Epithelial cell of proximal tubule (primary cell): ENCODE measurements at regions not wholly inside any gene's neighbourhood (a gene's known extent, or its start where the extent isn't known, plus 50 kb on each side); places are given as distances from the start of the nearest gene placed in this dataset.
"Not testable (repeated sequence)": the region's sequence is repeated elsewhere in the genome, so short reads cannot be mapped to it uniquely, and the experiment has no call there.

Experiments used
- DNase-seq: peaks from one replicate; pipeline ENCODE4 v3.0.0-alpha.2; 2011; ENCODE audit warnings: low read depth
- H3K4me3 ChIP-seq: 2 replicates; pipeline ENCODE4 v1.5.1; 2011; ENCODE audit warnings: low read depth, mild to moderate bottlenecking, low read length
- TF ChIP-seq, protein P1 (sequence below): conservative IDR thresholded peaks from 2 replicates; pipeline ENCODE4 v1.5.1; 2012; ENCODE audit warnings: low read depth, mild to moderate bottlenecking, low read length

DNA sequence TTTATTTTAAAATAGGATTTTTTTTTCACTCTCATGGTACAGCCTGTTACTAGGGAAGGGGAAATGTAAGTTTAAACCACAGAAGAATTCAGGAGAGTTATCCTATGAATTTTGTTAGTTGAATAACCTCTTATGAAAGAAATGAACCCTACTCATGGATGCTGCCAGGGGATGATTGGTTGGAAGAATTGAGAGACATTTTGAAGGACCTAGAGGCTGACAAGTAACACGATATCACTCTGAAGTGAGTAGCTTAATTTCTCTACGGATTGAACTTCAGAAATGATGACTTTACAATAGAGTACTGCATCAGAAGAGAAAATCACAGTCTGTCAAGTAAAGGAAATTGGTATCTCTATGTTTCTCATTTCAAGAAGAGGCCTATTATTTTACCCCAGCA lies 1346.2 kb downstream of the SUCLG1 start:
- TF ChIP-seq, protein P1, sequence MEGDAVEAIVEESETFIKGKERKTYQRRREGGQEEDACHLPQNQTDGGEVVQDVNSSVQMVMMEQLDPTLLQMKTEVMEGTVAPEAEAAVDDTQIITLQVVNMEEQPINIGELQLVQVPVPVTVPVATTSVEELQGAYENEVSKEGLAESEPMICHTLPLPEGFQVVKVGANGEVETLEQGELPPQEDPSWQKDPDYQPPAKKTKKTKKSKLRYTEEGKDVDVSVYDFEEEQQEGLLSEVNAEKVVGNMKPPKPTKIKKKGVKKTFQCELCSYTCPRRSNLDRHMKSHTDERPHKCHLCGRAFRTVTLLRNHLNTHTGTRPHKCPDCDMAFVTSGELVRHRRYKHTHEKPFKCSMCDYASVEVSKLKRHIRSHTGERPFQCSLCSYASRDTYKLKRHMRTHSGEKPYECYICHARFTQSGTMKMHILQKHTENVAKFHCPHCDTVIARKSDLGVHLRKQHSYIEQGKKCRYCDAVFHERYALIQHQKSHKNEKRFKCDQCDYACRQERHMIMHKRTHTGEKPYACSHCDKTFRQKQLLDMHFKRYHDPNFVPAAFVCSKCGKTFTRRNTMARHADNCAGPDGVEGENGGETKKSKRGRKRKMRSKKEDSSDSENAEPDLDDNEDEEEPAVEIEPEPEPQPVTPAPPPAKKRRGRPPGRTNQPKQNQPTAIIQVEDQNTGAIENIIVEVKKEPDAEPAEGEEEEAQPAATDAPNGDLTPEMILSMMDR = no peak
- DNase-seq = no peak
- H3K4me3 ChIP-seq = no peak overlapping the region

DNA sequence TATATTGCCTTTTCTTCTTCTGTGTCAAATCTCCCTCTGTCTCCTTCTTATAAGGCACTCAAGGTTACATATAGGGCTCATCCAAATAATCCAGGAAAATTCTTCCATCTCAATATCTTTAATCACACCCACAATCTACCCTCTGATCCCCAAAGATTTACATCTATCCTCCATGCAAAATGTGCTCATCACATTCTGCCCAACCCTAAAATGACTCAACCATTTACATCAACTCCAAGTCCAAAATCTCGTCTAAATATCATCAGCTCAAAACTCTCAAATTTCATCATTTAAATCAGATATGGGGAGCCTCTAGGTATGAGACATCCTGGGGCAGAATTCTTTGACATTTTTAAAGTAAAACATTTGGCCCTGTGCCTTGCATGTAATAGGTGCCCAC lies 1349.8 kb downstream of the SUCLG1 start:
- TF ChIP-seq, protein P1 = no peak
- DNase-seq = no peak
- no peak overlapping the region for H3K4me3 ChIP-seq

DNA sequence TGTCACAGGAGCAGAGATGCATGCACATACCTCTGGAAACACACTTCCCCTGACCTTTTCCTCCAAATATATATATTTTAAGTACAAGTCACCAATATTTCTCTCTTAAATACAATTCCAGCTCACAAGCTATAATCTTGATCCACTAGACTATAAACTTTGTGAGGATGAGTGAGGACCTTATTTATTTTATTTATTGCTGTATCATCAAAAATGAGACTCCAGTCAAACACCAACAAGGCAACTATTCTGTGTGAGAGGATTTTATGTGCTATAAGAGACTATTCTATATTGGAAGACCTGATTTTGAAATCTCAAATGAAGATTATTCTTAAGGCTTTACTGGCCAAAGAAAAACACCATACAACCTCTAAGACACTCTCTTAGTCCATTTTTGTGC lies 1352.2 kb downstream of the SUCLG1 start:
- TF ChIP-seq, protein P1 = no peak
- no peak overlapping the region for H3K4me3 ChIP-seq
- DNase-seq = no peak

DNA sequence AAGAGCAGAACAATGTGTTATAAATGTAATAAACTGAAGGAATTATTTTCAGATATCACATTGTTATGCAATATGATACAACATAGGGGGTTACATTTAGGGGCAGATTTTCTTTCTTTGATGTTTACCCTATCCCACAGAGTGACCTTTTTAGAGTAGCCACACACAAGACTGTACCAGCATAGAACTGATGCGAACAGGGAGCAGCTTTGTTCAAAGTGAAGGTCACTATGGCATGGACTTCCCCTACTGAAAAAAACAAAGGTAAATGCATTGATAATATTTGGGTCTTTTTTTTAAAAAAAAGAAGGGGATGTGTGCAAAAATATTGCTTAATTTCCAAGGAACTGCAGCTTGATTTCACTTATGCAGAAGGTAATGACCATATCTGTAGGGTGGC lies 1354.9 kb downstream of the SUCLG1 start:
- DNase-seq = no peak
- H3K4me3 ChIP-seq = no peak overlapping the region
- TF ChIP-seq, protein P1 = no peak

DNA sequence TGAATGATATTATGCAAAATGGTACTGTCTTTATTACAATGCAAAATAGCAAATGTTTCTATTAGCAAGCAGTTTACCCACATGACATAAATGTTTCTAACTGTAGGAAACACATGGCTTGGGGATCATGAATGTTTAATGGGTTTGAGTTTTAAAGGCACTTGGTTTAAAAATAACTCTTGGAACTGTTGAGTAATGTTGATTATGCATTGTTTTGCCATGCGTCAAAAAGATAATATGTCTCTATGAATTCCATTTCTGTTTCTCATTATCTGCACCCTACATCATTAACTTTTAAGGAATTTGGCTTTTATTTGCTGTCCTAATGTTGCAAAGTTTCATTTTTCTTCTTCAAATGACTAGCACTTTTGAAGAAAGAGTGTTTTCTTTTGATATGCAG lies 1355.5 kb downstream of the SUCLG1 start:
- peak; percentile 41 for DNase-seq
- H3K4me3 ChIP-seq = no peak overlapping the region
- TF ChIP-seq, protein P1 = no peak

DNA sequence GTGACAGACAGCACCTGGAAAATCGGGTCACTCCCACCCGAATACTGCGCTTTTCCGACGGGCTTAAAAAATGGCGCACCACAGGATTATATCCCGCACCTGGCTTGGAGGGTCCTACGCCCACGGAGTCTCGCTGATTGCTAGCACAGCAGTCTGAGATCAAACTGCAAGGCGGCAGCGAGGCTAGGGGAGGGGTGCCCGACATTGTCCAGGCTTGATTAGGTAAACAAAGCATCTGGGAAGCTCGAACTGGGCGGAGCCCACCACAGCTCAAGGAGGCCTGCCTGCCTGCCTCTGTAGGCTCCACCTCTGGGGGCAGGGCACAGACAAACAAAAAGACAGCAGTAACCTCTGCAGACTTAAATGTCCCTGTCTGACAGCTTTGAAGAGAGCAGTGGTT lies 1370.0 kb downstream of the SUCLG1 start:
- not testable (repeated sequence) for H3K4me3 ChIP-seq, DNase-seq

DNA sequence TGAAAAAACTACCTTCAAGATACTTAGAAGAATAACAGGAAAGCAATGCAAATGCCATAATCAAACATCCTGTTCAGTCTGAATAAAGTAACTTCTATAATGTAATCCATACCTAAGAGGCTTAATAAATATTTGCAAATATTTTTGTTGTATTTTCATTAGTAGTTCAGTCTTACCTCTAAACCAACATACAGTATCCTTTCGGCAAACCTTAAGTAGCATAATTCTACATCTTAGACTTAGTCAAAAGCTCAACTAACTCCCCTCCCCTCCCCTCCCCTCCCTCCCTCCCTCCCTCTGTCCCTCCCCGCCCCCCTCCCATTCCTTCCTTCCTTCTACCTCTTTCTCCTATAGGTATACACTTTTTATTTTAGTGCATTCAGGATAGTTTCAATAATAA lies 1373.2 kb downstream of the SUCLG1 start:
- TF ChIP-seq, protein P1 = no peak
- no peak overlapping the region for H3K4me3 ChIP-seq
- DNase-seq = no peak
